ENCODE measurements at regions not wholly inside any gene's neighbourhood (a gene's known extent, or its start where the extent isn't known, plus 50 kb on each side); places are given as distances from the start of the nearest gene placed in this dataset.

DNA sequence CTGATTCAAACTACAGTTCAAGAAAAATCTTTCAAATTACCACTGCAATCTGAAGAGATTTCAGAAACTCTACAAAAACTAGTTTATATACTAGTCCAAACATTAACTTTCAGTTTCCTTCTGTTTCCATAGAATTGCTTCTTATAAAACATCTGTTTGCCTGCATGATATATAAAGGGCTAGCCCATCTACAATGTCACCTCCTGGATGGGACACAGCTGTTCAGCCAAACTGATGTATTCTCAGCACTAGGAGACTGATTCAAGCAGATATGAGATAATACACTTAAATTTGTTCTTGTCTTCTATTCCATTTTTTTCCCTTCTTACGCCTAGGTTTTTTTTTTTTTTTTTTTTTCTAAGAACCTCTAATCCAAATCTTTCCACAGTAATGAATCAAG lies 1569.7 kb upstream of the IGFBP7 start:
- TF ChIP-seq POLR2AphosphoS5 (IDR thresholded peaks at IDR 0.05) = no peak
- TF ChIP-seq, protein P1, sequence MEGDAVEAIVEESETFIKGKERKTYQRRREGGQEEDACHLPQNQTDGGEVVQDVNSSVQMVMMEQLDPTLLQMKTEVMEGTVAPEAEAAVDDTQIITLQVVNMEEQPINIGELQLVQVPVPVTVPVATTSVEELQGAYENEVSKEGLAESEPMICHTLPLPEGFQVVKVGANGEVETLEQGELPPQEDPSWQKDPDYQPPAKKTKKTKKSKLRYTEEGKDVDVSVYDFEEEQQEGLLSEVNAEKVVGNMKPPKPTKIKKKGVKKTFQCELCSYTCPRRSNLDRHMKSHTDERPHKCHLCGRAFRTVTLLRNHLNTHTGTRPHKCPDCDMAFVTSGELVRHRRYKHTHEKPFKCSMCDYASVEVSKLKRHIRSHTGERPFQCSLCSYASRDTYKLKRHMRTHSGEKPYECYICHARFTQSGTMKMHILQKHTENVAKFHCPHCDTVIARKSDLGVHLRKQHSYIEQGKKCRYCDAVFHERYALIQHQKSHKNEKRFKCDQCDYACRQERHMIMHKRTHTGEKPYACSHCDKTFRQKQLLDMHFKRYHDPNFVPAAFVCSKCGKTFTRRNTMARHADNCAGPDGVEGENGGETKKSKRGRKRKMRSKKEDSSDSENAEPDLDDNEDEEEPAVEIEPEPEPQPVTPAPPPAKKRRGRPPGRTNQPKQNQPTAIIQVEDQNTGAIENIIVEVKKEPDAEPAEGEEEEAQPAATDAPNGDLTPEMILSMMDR (IDR thresholded peaks at IDR 0.05) = no peak
- no peak for TF ChIP-seq EP300 (IDR thresholded peaks at IDR 0.05)
